GM18861 (cell line): ENCODE measurements at regions not wholly inside any gene's neighbourhood (a gene's known extent, or its start where the extent isn't known, plus 50 kb on each side); places are given as distances from the start of the nearest gene placed in this dataset.
"Not testable (repeated sequence)": the region's sequence is repeated elsewhere in the genome, so short reads cannot be mapped to it uniquely, and the experiment has no call there.

Experiments
- ATAC-seq: cut with Tn5 transposase; IDR thresholded peaks from one replicate; pipeline ENCODE4 v1.9.1; 2021; ENCODE audit not compliant: unreplicated experiment

DNA sequence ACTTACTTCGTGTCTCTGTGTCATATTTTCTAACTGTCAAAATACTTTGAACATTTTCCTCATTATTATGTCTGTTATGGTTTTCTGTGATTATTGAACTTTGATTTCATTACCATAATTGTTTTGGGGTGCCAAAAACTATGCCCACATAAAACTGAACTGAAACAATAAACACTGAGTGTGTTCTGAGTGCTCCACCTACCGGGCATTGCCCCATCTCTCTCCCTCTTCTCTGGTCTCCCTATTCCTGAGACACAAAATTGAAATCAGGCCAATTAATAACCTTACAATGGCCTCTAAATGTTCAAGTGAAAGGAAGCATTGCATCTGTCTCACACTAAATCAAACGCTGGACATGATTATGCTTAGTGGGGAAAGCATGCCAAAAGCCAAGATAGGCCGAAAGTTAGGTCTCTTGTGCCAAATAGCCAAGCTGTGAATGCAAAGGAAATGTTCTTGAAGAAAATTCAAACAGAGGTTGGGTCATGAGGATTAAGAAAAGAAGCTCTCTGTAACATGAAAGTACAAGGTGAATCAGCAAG, 972.3 kb downstream of the PCDH7 start:
- ATAC-seq: no peak

DNA sequence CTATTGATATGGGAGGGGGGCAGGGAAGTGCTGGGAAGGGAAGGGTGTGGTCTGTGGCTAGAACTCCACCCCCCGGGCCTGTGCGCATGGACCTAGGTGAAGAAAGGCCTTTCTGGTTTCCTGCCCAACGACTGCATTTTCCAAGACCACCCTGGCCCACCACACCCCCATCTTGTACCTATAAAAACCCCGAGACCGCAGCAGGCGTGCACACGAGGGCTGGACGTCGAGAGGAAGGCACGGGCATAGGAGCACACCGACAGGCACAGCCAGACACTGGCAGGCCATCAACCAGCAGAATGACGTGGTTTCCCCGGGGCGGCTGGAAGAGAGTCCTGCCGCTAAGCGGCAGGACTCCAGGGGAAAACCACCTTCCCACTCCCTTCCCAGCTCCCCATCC, 981.1 kb downstream of the PCDH7 start:
- ATAC-seq: no peak

DNA sequence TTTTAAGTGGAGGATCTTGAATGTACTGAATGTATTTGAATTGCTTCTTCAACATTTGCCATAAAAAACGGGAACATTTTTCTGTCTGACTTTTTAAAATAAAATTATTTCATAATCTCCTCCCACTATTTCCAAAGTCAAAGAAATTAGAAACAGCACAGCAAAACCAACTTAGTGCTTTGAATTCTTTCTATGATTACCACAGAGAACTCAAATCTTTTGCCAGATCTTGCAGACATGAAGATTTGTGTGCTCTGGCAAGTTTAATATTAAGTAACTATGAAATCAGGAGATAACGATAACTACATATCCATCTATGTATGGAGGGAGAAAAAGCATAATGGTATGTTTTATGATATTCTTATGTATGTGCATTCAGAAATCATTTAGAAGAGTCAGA, 982.2 kb downstream of the PCDH7 start:
- ATAC-seq: no peak

DNA sequence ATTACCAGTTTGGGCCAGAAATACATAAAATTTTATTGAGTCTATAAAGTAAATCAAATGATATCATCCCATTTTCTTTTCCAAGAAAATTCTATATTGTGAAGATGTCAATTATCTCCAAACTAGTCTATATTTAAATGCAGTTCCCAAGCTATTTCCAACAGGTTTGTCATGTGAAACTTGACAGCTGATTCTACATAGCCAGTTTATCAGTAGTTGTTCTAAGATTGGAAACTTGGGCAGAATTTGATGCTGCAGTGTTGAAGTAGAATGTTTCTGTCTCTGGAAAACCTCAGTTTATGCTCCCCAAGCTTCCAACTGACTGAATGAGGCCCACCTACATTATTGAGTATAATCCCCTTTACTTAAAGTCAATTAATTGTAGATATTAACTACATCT, 994.1 kb downstream of the PCDH7 start:
- ATAC-seq: no peak

DNA sequence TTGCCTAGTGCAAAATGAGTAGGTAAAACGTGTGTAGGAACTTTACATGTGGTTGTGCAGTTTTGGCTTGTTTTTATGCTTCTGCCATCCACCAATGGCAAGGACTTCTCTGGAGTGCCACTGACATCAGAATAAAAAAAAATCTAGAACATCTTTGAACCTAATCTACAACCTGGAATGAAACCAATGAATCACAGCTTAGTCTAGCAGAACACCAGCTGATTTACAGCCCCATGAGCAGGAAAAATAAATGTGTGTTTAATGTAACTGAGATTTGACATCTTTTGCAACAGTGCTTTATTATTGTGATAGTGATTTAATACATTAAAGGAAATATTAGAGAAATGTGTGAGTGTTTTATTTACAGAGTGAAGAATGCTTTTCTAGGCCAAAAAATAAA, 995.1 kb downstream of the PCDH7 start:
- no peak for ATAC-seq

DNA sequence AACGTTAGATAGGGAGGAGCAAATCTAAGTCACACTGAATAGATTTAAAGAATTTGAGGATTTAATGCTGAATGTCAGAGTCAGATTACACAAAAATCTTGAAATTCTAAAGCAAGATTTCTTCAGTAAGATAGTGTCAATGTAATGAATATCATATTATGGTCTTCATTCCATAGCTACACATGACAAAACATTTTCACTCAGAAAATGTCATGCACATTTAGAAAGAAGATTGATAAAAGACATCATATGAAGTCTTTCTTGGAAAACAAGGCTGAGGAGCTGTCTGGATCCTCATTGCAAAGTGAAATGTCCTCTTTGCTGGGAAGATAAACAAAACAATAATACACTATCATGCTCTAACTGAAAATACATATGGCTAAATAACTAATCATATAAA, 1006.9 kb downstream of the PCDH7 start:
- ATAC-seq: no peak

DNA sequence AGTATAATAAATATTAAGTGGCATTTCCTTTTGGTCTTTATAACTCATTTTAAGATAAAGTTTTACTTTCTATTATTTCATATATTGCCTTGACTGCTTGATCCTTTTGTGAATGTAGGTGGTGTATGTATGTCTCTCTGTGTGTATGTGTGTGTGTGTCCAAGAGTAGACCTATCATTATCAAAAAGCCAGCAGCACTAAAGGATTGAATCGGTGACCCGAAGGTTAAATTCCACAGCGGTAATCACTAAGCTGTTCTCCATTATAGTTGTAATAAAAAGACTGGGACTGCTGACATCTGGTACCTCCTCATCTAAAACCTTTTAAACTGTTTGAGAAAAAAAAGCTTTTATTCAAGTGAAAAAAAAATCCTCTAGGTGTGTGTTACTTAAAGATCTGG, 1014.8 kb downstream of the PCDH7 start:
- no peak for ATAC-seq

DNA sequence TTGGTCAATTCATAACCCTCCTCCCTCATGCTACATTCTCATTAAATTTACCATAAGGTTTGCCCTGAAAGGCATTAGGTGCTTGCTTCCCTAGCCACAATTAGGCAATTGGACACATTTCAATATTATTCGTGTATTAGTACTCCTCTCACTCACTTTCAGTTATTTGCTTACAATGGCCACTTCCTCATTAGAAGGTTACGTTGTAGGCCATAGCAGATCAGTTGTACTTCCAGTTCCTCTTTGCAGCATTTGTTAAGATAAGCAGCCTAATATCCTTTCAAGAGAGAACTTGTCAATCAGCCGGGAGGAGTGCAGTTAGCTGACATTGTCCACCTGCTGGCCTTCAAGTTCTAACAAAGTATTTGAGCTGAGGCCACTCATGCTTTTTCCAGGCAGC, 1017.2 kb downstream of the PCDH7 start:
- no peak for ATAC-seq

DNA sequence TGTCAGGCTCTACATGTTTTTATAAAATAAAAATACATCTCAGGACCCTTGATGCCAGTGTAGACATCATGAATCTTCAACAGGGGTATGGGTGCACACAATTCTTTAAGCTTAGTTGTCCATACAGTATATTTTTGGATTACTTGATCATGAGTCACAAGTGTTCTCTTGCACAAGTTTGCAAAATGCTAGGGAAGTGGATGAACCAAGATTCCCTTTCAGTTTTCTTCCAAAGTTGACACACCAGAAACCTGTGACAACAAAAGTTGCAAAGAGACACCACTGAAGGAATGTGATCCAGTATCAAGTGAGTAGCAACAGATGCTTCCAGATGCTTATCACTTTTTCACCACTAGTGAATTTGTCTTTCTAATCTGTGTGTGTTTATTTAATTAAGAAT, 1021.2 kb downstream of the PCDH7 start:
- ATAC-seq: no peak

DNA sequence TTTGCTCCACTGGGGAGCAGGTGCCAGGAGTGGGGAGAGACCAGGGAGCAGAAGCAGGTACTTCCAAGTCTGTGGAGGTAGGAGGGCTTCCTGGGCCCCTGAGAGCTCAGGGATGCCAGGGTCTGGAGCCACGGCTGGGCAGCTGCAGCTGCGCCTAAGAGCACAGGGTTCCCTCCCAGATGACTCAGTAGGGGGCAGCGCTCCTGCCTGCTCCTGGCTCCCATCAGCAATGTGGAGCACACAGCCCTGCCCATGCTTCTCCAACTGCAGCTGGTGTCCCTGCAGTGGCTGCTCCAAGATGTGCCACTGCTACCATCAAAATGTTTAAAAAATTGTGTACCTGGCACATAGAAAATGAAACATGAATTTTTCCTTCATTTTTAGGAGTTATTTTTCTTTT, 1028.2 kb downstream of the PCDH7 start:
- ATAC-seq: no peak

DNA sequence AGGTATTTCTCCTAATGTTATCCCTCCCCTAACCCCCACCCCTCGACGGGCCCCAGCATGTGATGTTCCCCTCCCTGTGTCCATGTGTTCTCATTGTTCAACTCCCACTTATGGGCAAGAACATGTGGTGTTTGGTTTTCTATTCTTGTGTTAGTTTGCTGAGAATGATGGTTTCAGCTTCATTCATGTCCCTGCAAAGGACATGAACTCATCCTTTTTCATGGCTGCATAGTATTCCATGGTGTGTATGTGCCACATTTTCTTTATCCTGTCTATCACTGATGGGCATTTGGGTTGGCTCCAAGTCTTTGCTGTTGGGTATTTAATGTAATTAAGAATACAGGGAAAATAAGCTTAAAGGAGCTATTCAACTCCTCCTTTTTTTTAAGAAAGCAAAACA, 1030.4 kb downstream of the PCDH7 start:
- ATAC-seq: not testable (repeated sequence)

DNA sequence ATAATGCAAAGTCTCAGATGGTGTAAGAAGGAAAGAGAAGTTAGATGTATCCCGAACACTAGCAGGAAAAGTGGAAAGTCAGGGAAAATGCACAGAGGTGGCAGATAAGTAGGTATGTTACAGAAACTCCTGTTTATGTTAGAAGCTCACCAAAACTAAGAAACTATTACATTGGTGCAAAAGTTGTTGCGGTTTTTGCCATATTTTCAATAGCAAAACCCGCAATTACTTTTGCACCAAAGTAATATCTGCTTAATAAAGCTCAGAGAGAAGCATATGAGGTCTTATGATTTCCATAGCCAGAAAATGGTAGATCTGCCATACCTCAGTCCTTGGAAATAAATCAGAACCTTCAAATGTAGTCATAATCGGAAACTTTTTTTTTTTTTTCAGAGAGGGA, 1035.6 kb downstream of the PCDH7 start:
- no peak for ATAC-seq

DNA sequence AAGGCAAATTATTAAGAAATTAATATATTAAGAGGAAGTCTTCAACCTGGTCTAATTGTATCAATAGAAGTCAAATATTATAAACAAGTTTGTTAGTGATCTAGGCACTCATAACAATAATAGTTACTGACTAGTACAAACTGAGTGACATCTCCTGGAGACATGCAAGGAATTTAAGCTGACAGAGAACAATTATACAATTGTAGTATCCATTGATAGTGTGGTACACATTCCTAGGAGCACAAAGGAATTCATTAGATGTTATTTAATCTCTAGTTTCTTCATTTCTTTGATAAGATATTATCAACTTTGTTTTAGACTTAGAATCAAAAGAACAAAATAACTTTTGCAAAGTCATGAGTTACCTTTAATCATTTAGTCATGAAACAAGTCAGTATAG, 1048.6 kb downstream of the PCDH7 start:
- ATAC-seq: no peak

DNA sequence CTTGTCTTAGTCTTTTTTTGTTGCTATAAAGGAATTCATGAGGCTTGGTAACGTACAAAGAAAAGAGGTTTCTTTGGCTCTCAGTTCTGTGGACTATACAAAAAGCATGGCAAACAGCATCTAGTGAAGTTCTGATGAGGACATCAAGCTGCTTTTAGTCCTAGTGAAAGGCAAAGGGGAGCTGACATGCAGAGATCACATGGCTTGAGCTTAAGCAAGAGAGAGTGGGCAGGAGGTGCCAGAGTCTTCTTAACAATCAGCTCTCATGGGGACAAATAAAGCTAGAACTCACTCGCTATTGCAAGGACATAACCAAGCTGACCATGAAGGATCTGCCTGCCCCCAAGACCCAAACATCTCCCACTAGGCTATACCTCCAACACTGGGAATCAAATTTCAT, 1063.1 kb downstream of the PCDH7 start:
- no peak for ATAC-seq

DNA sequence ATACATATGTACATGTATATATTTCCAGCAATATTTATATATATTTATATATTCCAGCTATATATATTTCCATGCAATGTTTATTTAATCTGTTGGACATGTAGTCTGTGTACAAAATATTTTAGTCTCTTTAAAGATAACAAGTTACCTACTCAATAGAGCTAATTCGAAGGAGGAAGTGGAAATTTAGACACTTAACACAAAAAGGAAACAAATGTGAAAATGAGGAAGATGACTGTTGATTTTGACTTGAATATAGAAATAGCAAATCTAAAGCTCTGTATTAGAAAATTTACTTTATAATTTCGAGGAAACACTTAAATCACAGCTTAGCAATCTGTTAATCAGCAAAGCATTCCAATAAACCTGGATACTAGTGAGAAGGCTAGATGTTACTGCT, 1064.4 kb downstream of the PCDH7 start:
- ATAC-seq: no peak

DNA sequence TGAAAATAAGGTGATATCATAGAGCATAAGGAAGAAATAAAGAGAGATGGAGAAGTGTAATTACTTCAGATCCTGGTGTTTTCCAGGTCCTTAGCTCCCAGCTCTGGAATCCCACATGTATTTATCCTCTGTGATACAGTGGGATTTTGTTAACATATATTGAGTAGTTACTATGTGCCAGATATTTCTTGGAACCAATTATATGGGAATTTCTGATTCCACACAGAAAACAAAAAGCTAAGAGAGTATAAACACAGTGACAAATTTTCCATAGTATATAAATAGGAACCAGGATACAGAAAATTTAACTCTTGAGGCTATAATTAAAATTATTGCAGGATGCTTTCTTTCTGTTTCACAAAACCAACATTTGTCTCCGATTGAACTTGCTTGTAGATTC, 1067.5 kb downstream of the PCDH7 start:
- no peak for ATAC-seq

DNA sequence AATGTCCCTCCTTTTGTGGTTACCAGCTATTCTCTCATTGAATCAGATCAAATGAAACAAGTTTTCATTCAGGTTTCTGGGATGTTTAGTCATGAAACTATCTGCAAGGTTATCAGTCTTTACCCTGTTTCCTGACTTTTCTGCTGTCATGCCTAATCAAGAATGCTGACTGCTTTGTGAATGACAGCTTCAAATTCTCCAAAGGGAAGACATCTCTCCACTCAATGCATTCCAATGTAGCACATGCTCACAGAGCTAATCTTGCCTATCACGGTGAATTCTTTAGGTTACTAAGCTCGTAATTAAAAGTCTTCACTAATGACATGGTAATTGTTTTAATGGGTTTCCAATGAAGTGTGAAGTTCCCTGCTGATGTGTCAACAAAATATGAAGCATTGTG, 1068.5 kb downstream of the PCDH7 start:
- no peak for ATAC-seq

DNA sequence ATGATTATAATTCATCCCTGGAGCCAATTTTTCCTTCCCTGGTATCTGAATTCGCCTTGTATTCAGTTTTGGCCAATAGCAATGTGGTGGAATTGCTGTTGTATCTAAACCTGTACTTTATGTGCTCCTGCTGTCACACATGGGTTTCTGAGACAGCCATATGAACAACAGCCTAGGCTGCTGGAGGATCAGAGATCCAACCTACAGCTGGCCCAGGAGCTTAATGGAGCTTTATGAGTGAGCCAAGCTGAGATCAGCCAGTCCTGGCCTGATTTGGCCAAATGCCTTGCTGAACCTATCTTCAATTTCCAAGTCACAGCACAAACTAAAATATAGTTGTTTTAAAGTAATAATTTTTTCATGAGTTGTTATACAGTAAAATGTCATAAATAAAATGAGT, 1071.5 kb downstream of the PCDH7 start:
- no peak for ATAC-seq

DNA sequence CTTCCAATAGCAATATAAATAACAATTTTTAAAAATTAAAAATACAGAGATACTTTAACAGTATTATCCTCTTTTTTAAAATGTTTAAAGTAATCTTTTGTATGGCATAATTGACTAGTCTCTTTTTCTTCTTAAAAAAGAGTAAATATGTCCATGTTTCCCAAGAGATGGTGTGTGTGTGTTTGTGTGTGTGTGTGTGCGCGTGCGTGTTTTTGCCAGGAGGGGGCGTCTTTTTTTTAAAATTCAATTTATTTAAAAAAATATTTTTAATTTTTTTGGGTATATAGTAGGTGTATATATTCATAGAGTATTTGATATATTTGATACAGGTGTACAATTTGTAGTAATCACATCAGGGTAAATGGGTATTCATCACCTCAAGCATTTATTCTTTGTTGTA, 1073.7 kb downstream of the PCDH7 start:
- ATAC-seq: no peak

DNA sequence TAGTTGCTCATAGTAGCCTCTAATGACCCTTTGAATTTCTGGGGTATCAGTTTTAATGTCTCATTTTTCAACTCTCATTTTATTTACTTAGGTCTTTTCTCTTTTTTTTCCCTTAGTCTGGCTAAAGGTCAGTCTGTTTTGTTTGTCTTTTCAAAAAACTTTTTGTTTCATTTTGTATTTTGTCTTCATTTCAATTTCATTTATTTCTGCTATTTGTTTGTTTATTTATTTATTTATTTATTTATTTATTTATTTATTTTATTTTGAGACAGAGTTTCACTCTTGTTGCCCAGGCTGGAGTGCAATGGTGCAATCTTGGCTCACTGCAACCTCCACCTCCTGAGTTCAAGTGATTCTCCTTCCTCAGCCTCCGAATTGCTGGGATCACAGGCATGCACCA, 1076.9 kb downstream of the PCDH7 start:
- not testable (repeated sequence) for ATAC-seq

DNA sequence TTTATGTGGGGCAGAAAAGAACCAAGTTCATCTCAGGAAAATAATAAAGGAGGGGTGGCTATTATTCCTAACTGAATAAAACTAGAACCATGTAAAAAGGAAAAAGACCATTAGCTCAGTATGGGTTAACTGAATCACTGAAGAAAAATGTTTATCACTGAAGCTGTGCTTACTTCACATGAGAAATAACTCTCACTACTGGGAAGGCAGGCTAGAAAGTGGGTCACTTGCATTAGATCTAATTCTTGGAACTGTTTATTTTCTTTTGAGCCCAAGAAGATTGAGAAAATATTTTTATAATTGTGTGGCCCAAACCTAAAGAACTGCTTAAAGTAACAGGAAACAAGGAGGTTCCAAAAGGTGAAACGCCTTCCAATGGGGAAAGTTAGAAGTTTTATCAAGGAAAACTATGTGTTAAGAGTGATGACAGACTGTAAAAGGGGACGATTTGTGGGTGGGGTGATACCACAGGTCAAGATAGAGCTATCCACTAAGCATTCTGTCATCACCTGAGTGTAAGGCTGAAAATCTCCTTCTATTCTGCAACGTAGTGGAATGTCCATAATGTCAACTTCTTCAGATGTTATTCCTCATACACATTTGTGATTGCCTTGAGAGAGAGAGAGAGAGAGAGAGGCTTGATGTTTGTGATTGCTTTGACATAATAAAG, 1083.5 kb downstream of the PCDH7 start:
- ATAC-seq: no peak

DNA sequence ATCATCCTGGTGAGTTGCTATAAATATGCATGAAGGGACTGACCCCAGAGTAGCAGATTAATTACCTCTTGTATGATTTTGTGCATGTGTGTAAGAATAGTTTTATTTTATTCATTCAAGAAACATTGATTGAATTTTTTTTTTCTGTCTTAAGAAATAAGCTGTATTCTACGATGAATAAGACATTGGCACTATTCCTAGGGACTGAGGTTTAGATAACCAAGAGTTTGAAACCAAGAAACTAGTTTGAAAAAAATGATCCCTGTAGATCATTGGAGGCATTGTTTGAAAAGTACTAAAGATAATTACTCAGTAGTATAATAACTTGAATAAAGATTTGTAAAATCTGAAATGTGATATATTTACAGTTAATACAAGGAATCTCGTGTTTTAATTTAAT, 1086.9 kb downstream of the PCDH7 start:
- no peak for ATAC-seq

DNA sequence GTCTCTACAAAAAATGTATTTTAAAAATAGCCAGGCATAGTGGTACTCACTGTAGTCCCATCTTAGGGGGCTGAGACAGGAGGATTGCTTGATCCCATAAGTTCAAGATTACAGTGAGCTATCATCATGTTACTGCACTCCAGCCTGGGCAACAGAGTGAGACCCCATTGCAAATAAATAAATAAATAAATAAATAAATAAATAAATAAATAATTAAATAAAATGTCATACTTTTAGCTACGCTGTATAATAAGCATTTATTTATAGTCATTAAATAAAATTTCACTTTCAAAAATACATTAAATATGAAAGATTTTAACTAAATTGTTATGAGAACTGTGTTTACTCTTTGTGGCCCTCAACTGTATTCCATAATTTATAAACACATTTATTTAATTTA, 1124.2 kb downstream of the PCDH7 start:
- no peak for ATAC-seq
